ENCODE measurements at regions not wholly inside any gene's neighbourhood (a gene's known extent, or its start where the extent isn't known, plus 50 kb on each side); places are given as distances from the start of the nearest gene placed in this dataset.

- WGBS (ENCODE audit: low lambda C conversion rate), result 100% methylated on average over 1 of the region's 3 CpGs
- H3K79me2 ChIP-seq (ENCODE audit: insufficient read depth, low read length), result no peaks in the 10 kb centered on the region
- DNase-seq (ENCODE audit: low spot score), result no peak
- intact Hi-C loops (cut with micrococcal nuclease; ENCODE audit: unreplicated experiment), result no loop called here
- in situ Hi-C loops (cut with HindIII; ENCODE audit: extremely low pct_ligation_motif_present, low pct_unique_long_range_greater_than_20kb), result no loop called here
- H3K4me2 ChIP-seq (ENCODE audit: low read depth, low read length), result no peak overlapping the region
- H3K4me3 ChIP-seq (replicated peaks in 1 of 3; ENCODE audit: insufficient read depth in 1 of 3, low read depth in 2 of 3, low read length in 3 of 3), result no peak overlapping the region
- H3K27ac ChIP-seq (ENCODE audit: extremely low read length, insufficient read depth, low read length), result no peak overlapping the region
- H2AFZ ChIP-seq (ENCODE audit: low read length), result no peak overlapping the region
- no peak for ATAC-seq
- no peaks in the 10 kb centered on the region for H3K36me3 ChIP-seq (replicated peaks in 1 of 2; ENCODE audit: control insufficient read depth in 1 of 2, insufficient read depth in 2 of 2, low read length in 2 of 2)
- no TSS peak for BruUV-seq (replicated peaks)
- no peak for FAIRE-seq
- no peaks in the 10 kb centered on the region for H4K20me1 ChIP-seq (ENCODE audit: insufficient read depth, low read length)
- H3K9ac ChIP-seq (ENCODE audit: insufficient read depth, low read depth, low read length), result no peak overlapping the region
- no peaks in the 10 kb centered on the region for H3K9me3 ChIP-seq (ENCODE audit: low read length)
- TF ChIP-seq ZNF841 (CRISPR knock-in tag; IDR thresholded peaks at IDR 0.05; ENCODE audit: borderline replicate concordance), result no peak
- no peak for TF ChIP-seq CCDC6 (CRISPR knock-in tag; IDR thresholded peaks at IDR 0.05)
- TF ChIP-seq ZNF446 (CRISPR knock-in tag; IDR thresholded peaks at IDR 0.05), result no peak
- no peak for TF ChIP-seq ZBTB8A (CRISPR knock-in tag; IDR thresholded peaks at IDR 0.05; ENCODE audit: borderline replicate concordance, low read depth)
- TF ChIP-seq EEA1 (CRISPR knock-in tag; IDR thresholded peaks at IDR 0.05; ENCODE audit: borderline replicate concordance), result no peak
- no peak for TF ChIP-seq ONECUT2 (CRISPR knock-in tag; IDR thresholded peaks at IDR 0.05)
- no peaks in the 10 kb centered on the region for H3K4me1 ChIP-seq (ENCODE audit: insufficient read depth, low read length)
- POLR2A ChIA-PET, result no interaction called here
- H3K27me3 ChIP-seq (ENCODE audit: control insufficient read depth in 1 of 2, insufficient read depth in 2 of 2, low read length in 2 of 2), result no peaks in the 10 kb centered on the region
- CTCF ChIA-PET (ENCODE audit: low intra/inter-chr PET ratio, low total read pairs), result no interaction called here
Observed at GRCh38 chrX:150225266-150225665, 137.9 kb upstream of the MAMLD1 start.

GRCh38 chrX:150225756-150226155, 137.4 kb upstream of the MAMLD1 start:
- ATAC-seq, result no peak
- DNase-seq (ENCODE audit: low spot score), result no peak
- Histone ChIP-seq H4K20me1 (ENCODE audit: insufficient read depth, low read length) (no peaks in the 10 kb centered on the region), H3K9ac (ENCODE audit: insufficient read depth, low read depth, low read length) (no peak overlapping the region), H3K79me2 (ENCODE audit: insufficient read depth, low read length) (no peaks in the 10 kb centered on the region), H3K27ac (ENCODE audit: extremely low read length, insufficient read depth, low read length) (no peak overlapping the region), H2AFZ (ENCODE audit: low read length) (no peak overlapping the region), H3K36me3 (replicated peaks in 1 of 2; ENCODE audit: control insufficient read depth in 1 of 2, insufficient read depth in 2 of 2, low read length in 2 of 2) (no peaks in the 10 kb centered on the region), H3K9me3 (ENCODE audit: low read length) (no peaks in the 10 kb centered on the region), H3K4me1 (ENCODE audit: insufficient read depth, low read length) (no peaks in the 10 kb centered on the region), H3K4me2 (ENCODE audit: low read depth, low read length) (no peak overlapping the region), H3K27me3 (ENCODE audit: control insufficient read depth in 1 of 2, insufficient read depth in 2 of 2, low read length in 2 of 2) (no peaks in the 10 kb centered on the region), H3K4me3 (replicated peaks in 1 of 3; ENCODE audit: insufficient read depth in 1 of 3, low read depth in 2 of 3, low read length in 3 of 3) (no peak overlapping the region)
- intact Hi-C loops (cut with micrococcal nuclease; ENCODE audit: unreplicated experiment), result no loop called here
- no TSS peak for BruUV-seq (replicated peaks)
- 64% methylated on average over 5 of the region's 11 CpGs for WGBS (ENCODE audit: low lambda C conversion rate)
- ChIA-PET POLR2A (no interaction called here), CTCF (ENCODE audit: low intra/inter-chr PET ratio, low total read pairs) (no interaction called here)
- in situ Hi-C loops (cut with HindIII; ENCODE audit: extremely low pct_ligation_motif_present, low pct_unique_long_range_greater_than_20kb), result no loop called here
- no peak for TF ChIP-seq ZNF3 (CRISPR knock-in tag; IDR thresholded peaks at IDR 0.05)
- no peak for TF ChIP-seq FOSL2 (CRISPR knock-in tag; IDR thresholded peaks at IDR 0.05)
- TF ChIP-seq ZNF672 (CRISPR knock-in tag; IDR thresholded peaks at IDR 0.05), result no peak
- TF ChIP-seq HDAC6 (IDR thresholded peaks at IDR 0.05; ENCODE audit: low read depth, low read length), result no peak
- TF ChIP-seq, protein P1, sequence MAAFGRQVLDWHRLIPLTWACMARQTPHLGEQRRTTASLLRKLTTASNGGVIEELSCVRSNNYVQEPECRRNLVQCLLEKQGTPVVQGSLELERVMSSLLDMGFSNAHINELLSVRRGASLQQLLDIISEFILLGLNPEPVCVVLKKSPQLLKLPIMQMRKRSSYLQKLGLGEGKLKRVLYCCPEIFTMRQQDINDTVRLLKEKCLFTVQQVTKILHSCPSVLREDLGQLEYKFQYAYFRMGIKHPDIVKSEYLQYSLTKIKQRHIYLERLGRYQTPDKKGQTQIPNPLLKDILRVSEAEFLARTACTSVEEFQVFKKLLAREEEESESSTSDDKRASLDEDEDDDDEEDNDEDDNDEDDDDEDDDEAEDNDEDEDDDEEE (CRISPR knock-in tag; IDR thresholded peaks at IDR 0.05), result no peak
- FAIRE-seq, result no peak

Measured in HepG2 (cell line).